HG03469 (cell line): ENCODE measurements at regions not wholly inside any gene's neighbourhood (a gene's known extent, or its start where the extent isn't known, plus 50 kb on each side); places are given as distances from the start of the nearest gene placed in this dataset.
A peak's percentile ranks its signal among the peaks of the same experiment; 100 is the strongest.

Experiments used
- ATAC-seq: cut with Tn5 transposase; IDR thresholded peaks from one replicate; pipeline ENCODE4 v1.9.1; 2021; ENCODE audit warnings: mild to moderate bottlenecking, moderate library complexity, moderate number of reproducible peaks; ENCODE audit not compliant: unreplicated experiment

DNA sequence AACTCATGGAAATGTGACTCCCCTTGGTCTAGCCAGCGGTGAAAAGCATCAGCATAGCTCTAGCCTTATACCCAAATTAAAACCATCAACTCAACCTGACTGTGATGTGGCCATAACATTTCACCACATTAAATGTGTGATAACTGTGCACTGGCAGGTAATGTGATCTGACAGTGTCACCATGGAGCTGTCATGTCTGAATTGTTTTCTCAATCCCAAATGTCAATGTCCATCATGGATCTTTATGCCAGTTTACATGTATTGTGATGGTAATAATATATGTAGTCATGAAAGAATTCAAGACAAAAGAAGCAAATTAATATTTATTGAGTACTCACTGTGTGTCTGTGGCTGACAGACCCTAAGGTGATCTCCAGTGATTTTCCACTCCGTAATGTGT is 213.4 kb upstream of the EOMES start:
- ATAC-seq = no peak

DNA sequence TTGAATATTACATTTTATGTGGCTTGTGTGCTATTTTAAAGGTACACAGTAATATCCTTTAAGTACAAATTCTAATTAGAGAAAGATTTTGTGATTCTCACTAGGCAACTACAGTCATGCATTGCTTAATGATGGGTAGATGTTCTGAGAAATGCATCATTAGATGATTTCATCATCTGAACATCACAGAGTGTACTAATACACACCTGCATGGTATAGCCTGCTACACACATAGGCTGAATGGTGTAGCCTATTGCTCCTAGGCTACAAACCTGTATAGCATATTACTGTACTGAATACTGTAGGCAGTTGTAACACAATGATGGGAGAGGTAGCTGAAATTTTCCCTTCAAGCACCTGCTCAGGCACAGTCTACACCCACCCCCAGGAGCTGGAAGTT is 217.4 kb upstream of the EOMES start:
- ATAC-seq = no peak

DNA sequence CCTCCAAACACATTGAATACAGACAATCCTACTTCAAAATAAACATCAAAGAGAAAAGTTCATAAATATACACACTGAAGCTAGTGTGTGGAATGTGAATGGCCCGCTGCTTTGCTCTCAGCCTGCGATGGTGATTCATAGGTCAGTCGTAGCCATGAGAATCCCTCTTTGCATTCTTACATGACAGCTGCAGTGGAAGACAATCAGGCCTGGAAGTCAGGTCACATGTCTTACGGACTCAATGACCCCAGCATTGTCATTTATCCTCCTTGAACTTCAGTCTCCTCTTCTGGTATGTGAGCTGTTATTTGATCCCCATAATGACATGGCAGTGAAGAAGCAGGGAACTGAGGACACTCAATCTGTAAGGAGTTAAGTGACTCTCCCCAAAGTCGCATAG is 217.8 kb upstream of the EOMES start:
- no peak for ATAC-seq

DNA sequence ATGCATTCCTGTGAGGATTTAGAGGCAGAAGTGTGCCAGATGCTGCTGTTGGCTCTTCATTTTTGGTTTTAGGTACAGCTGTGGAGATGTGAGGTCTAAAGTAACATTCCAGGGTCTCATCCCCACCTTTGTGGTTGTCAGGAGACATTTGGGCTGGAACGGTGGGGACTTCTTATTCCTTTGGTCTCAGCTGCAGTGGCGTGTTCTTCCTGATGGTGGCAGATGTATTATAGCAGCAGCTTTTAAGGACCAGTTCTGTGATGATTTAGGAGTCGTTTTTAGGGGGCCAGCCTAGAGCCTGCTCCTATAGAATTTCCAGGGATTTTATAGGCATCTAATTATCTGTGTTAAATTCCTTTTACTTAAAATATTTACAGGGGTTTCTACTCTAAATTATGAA is 221.0 kb upstream of the EOMES start:
- no peak for ATAC-seq

DNA sequence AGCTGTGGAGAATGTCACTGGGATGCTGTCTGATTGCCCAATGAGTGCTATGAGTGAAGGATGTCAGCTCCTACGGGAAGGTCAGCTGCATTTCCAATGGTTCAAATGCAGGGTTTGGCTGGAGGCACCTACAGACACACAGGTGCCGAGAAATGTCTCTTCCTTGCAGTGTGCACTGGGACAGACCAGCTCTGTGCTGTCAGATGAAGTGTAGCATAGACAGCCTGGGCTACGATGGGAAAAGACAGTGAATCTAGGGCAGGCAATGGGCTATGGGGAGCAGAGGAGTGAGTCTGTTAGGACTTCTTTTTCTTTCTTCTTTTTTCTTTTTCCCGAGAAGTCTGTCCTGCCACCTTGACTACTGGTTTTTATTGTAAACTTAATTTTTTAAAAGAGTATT is 223.1 kb upstream of the EOMES start:
- ATAC-seq = no peak

DNA sequence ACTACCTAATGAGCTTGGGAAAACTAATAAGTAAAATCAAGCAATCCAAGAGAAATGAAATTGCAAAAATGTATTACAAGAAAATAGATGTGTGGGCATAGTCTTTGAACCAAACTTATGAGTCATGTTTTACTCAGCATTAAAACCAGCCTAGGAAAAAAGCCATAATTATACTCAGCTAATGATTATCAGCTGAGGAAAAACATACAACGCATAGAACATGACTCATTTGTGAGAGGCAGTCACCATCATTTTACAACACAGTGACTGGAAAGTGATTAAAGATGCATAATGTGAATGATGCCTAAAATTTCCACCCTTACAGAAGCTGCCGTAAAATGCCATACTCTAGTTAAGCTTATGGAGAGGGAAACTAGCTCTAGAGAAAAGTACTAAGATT is 238.0 kb upstream of the EOMES start:
- no peak for ATAC-seq

DNA sequence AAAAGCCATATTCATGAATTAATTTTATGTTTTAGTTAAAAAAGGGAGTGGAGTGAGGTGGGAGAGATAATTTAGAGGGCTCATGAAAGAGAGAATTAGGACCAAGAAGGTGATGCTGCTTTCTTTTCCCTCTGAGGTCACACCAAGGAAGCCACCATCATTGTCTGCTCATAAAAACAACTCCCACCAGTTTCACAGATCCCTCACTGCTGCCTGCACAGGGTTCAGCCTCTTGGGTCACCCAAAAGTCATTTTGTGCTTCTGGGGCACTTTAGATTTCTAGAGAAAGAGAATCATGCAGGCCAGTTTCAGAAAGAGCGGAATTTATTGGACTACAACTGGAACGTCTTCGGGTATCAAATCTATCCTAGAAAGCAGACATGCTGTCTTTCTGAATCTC is 241.4 kb upstream of the EOMES start:
- no peak for ATAC-seq

DNA sequence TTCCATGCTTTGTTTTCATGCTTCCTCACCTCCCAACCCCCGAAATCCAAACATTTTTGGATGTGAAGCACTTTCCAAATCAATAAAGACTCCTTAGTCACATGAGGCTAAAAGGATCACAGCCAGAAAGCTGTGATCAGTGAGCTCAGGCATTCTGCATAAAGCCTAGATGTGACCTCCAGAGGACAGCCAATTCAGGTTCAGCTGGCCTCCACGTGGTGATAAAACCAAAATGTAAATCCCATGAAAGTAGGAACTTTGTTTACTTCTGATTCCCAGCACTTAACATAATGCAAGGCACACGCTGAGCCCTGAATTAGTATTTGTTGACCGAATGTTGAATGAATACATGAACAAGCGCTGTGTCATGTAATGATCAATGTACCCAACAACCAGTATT is 249.5 kb upstream of the EOMES start:
- ATAC-seq = no peak

DNA sequence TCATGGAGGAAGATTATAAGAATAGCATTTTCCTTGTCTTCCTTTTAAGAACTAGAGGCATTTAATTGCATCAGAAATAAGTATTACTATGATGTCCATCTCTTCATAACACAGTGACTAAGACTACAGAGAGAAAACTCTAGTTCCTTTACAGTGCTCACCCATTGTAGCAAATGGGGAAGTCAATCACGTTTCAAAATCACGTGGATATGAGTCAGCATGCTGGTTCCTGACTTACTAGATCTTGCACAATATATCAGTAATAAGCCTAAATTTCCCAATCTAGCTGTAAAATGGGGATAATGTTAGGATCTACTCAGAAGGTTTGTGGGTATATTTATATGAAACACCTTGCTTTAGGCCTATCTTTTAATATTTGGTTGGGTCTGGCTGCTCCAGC is 254.8 kb upstream of the EOMES start:
- peak; percentile 67 for ATAC-seq

DNA sequence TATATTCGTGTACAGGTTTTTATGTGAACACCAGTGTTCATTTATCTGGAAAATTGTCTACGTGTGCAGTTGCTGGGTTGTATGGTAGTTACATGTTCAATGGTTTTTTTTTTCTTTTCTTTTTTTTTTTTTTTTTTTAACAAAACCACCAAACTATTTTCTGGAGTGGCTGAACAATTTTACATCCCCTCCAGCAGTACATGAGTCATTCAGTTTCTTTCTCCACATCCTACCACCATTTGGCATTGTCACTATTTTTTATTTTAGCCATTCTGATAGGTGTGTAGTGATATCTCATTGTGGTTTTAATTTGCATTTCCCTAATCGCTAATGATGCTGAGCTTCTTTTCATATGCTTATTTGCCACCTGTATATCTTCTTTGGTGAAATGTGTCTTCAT is 256.3 kb upstream of the EOMES start:
- ATAC-seq = no peak

DNA sequence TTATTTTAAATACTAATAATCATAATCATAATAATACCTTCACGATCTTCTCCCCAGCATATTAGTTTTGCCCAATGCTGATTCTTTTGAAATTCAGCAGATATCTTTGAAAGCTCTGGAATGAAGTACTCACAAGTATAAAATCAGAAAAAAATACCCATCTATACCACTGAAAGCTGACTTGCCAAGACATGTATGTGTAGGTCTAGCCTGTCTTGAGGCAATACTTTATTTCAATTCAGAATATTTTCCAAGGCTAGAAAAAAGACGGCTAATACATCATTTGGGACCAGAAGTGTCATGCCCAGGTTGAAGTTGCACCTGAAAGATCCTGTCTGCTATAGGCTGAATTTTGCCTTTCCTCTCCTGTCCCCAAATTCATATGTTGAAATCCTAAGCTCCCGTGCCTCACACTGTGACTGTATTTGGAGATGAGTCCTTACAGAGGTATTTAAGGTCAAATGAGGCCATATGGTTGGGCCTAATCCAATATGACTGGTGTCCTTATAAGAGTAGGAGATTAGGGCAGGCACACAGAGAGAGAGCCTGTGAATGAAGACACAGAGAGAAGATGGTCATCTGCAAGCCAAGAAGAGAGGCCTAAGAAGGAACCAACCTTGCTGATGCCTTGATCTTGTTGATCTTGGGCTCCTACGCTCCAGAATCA is 255.9 kb upstream of the CMC1 start:
- ATAC-seq = no peak

DNA sequence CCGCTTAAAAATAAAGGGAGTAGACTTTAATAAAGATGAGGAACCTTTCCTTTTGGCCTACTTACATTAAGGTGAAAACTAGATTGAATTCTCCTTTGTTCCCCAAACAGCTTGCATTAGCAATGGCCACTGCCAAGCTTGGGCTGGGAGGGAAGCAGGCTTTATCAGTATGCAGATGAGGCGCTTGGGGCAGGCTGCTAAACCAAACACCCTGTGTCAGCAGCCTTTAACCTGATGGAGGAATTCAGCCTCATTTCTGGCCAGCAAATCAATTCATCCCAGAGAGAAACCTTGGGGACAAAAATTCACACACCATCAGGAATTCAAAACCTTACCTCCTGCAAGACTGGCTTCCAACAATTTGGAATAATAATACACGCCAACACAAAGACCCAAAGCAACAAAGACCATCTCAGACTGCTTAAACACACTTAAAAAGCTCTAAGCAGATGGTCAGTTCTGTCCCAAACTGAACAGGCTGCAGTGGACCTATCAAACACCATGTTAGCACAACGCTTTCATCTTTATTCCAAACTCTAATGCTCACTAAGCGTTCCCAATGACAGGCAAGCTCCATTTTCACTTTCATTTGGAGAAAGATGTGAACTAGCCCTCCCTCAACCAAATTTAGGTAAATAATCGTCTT is 255.1 kb upstream of the CMC1 start:
- ATAC-seq = no peak

DNA sequence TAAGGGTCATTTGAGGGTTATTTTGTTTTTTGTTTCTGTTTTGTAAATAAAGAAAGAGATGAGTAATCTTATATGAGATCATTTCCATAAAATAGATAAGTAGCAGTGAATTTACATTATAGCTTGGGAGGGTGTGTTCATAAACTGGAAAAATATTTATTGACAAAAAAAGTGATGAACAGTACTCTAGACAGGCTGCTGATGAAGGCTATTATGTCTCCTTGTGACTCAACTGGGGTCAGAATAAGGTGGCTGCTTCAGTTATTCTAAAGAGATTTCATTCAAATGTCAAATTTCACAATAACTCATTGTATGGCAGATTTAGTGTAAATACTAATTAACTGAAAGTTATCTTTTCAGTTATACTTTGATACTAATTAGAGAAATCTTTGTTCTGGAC is 251.1 kb upstream of the CMC1 start:
- ATAC-seq = no peak

DNA sequence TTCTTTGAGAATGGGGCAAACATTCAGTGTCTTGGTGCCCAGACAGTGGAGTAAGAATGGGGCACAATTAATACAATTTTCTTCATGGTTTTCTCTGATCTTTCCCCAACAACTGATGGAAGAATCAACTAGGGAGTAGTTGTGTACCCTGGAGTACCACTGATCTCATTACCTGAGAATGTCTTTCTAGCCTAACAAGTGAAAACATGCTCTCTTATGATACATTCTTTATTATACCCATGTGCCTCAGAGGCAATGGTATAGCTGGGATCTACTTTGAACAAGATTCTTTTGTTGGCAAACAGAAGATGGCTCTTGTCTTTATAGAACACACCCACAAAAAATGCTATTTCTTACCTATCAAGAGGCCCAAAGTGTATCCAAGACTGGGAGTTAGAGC is 250.6 kb upstream of the CMC1 start:
- ATAC-seq = no peak

DNA sequence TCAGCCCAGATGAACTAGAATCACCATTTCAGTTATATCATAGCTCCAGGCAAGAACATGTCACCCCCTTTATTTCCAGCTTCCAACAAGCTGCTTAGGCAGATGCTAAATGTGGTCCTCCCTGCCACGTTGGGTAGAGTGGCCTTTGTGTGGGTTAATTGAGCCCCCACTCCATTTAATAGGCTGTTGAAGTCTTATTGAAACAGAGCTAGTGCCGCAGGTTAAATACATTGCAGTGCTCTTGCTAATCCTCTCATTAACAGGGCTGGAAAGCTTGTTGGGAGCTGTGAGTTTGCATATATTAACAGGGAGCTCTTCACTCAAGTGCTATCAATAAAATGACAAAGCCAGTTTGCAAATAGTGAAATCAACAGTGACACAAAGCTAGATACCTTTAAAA is 248.4 kb upstream of the CMC1 start:
- ATAC-seq = no peak

DNA sequence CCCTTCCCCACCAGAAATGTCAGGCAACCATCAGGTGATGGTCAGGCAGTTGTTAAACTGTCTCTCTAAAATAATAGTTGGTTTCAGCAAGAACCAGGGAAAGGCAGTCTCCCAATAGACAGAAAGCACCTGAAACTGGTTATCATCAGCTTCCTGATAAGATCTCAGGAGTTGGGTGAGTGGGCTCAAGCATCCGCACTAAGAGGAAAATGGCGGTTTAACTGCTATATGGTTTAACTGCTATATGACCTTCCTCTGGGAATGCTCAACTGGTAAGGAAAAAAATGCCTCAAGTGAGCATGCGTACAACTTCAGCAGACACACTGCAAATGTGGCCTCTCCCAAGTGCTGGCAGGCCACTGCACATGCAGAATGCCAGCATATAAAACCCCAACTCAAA is 240.8 kb upstream of the CMC1 start:
- no peak for ATAC-seq

DNA sequence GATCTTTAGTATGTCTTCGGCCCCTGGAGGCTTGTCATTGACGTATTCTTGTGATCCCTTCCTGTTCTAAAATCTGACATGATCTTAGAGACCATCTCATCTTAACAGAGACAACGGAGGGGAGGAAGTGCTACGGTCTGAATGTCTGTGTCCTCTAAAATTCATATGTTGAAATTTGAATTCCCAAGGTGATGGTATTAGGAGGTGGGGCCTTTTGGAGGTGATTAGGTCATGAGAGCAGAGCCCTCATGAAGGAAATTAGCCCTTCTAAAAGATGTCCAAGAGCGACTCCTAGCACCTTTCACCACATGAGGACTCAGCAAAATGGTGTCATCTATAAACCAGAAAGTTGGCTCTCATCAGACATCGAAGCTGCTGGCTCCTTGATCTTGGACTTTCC is 233.2 kb upstream of the CMC1 start:
- no peak for ATAC-seq

DNA sequence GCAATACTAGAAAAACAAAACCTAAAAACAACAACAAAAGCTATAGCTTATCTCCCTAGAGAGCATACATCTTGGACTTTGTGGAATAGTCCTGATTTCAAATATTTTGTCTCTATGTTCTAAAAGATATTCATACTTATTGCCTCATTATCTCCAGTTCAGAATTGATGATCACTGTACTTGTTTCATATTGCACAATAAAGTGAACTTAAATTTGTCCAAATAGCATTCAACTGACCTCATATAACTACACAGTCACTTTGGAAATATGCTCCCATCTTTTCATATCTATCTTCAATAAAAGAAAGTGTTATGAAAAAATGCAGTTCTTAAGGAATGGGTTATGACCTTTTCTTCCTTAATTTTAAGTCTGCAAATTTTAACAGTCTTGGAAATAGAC is 228.6 kb upstream of the CMC1 start:
- no peak for ATAC-seq

DNA sequence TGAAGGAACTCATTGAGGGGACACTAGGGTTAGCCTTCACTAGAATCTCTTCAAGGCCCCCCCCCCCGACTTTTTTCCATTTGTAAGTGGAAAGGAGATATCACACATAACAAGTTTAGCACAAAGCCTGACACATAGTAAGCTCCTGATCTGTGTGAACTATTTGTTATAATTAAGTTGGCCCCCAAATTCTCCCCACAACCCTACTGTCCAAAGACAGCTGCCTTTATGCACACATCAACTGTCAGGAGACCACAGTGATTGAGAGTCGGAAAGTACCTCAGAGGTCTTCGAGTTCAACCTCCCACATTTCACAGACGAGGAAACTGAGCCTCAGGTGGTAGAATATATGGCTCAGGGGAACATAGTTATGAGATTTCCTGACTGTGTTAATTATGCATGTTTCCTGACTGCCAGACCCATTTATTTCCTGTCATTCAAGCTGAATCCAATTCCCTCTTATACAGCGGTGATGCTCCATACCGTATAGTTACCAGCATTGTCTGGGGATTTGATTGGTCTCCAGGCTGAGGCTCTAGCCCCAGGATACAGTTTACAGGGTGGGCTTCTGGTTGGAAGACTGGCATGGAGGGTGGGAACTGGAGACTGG is 227.4 kb upstream of the CMC1 start:
- ATAC-seq = no peak

DNA sequence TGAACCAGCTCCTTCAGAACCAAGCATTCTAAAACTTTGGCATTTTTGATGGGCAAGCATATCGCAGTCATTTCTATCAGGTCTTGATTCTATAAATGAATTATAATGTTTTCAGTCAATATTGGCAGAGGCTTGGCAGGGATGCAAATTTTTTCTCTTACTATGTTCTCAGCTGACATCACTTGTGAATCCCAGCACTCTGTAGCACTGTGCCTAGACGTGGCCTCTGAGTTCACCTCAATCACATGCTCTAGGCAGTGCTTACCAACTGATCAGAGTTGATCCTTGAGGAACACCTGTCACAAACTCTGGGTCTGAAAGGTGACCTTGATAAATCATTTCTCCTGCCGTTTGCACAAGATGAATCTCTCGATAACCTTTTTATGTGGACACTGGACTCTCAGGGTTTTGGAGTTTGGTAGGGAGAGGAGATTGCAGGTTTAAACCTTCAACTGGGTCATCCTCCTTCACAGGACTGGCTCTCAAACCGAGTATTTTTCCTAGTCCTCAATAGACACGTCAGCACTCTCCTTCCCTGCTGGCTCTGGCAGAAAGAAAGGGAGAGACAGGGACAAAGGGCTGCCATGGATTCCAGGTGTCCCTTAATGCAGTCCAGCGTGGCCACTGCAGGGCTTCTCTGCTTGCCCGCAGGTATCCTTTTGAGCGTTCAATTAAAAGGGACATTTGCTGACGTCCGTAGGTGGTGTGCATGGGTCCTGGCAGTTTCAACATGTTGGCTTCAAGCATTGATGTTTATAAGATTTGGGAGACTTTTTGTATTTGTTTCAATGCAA is 222.3 kb upstream of the CMC1 start:
- ATAC-seq = no peak

DNA sequence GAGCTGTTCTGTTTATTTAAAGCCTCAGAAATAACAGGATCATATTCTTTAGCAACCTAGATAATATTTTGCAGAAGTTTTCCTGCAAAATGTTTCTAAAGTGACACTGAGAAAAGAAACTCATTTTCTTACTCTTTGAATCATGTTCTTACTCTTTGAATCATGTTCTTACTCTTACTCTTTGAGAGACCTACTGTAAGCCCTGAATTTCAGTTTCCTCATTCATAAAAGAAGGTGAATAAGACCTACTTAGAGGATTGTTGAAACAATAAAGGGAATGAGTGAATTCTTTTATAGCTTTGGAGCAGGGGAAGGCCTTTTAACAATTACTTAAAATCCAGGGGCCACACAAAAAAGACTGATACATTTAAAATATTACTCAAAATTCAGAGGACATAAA is 221.7 kb upstream of the CMC1 start:
- ATAC-seq = no peak

DNA sequence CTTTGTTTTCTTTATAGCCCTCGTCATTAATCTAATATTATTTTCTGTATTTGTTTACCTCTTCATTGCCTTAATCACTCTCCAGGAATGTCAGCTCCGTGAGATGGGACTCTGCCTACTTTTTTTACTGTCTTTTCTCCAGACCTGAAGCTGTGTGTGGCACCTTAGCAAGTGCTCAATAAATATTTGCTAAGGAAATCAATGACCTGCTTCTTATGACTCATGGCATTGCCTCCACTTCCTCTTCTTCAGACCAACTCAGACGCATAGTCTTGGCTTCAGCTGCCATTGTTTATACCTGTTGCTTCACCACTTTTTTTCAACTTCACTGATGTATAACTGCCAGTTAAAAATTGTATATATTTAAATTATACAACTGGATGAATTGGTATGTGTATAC is 218.5 kb upstream of the CMC1 start:
- ATAC-seq = no peak
